ENCODE measurements at regions not wholly inside any gene's neighbourhood (a gene's known extent, or its start where the extent isn't known, plus 50 kb on each side); places are given as distances from the start of the nearest gene placed in this dataset.
"Not testable (repeated sequence)": the region's sequence is repeated elsewhere in the genome, so short reads cannot be mapped to it uniquely, and the experiment has no call there.

DNA sequence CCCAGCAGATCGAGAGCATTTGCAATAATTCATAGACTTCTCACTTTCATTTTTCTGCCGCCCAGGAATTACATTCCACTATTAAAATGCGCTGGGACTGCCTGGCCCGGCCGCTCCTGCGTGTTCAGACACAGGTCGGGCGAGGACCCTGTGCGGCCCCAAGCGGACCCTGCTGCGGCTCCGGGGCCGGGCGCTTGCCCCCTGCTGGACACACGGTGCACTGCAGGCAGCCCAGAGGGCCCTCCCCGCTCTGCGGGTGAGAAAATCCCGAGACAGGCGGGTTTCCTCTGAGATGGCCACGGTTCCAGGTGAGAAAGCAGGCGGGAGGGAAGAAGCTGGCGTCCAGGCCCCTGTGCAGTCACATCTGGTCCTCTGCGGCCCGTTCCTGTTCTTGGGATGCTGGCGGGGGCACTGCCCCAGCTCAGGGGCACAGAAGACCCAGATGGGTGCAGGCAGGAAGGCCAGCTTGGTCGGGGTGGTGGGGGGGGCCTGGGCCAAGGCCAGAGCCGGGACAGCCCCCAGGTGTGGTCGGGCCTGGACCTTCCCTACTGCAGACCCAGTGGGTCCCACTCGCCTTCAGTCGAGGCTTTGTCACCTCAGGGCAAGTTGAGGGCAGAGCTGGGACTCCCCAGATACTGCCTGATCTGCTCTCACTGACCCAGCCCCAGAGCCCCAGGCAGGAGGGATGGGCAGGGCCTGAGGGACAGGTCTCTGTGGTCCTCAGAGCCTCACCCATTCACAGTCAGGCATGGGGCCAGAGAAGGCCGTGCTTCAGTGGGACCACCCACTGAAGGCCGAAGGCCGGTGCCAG lies 135.1 kb downstream of the FAM53A start:
- TF ChIP-seq, protein P1, sequence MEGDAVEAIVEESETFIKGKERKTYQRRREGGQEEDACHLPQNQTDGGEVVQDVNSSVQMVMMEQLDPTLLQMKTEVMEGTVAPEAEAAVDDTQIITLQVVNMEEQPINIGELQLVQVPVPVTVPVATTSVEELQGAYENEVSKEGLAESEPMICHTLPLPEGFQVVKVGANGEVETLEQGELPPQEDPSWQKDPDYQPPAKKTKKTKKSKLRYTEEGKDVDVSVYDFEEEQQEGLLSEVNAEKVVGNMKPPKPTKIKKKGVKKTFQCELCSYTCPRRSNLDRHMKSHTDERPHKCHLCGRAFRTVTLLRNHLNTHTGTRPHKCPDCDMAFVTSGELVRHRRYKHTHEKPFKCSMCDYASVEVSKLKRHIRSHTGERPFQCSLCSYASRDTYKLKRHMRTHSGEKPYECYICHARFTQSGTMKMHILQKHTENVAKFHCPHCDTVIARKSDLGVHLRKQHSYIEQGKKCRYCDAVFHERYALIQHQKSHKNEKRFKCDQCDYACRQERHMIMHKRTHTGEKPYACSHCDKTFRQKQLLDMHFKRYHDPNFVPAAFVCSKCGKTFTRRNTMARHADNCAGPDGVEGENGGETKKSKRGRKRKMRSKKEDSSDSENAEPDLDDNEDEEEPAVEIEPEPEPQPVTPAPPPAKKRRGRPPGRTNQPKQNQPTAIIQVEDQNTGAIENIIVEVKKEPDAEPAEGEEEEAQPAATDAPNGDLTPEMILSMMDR (IDR thresholded peaks at IDR 0.05; ENCODE audit: insufficient read depth, missing control alignments), result peak; percentile 54
- DNase-seq (ENCODE audit: insufficient read length, low spot score), result peak; percentile 65
- not testable (repeated sequence) for FAIRE-seq

DNA sequence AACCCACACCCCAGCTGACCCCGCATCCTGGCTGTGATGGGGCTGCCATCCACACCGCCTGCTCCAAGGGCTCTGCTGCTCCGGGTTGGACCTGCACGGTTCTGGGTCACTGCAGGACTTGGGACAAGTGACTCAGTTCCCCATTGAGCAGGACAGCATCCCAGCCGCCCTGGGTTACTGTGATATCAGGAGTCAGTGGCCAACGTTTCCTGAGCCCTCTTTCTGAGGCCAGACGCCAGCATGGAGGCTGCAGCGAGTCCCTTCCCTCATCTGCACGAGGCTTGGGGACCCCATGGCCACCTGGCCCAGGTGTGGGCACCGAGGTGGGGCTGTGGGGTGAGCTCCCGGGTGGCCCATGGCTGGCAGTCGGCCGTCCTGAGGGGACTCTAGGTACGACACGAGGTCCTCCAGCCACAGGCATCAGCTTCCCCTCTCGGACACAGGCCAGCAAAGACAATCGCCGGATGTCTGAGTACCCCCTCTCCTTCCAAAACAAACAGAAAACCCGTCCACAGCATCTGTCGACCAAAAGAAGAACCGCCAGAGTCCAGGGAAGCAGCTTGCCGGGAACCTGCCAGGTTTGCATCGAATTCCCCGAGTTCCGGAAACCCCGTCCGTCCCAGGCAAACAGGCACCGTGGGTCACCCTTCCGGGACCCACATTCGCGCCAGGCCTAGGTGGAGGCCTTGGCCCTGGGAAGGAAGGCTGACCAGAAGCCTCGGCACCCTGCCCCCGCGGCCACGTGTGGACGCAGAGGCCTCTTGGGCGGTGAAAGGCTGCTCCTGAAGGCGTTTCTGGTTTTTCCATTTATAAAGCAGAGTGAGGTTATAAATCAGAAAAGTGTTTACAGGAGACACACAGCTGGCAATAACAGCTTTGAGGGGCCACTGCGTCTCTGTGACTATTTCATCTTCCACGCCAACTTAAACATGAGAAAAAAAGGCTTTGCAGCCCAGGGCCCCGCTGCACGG lies 136.0 kb downstream of the FAM53A start:
- FAIRE-seq (no peak), DNase-seq (ENCODE audit: insufficient read length, low spot score) (no peak)
- TF ChIP-seq, protein P1 (IDR thresholded peaks at IDR 0.05; ENCODE audit: insufficient read depth, missing control alignments), result no peak

DNA sequence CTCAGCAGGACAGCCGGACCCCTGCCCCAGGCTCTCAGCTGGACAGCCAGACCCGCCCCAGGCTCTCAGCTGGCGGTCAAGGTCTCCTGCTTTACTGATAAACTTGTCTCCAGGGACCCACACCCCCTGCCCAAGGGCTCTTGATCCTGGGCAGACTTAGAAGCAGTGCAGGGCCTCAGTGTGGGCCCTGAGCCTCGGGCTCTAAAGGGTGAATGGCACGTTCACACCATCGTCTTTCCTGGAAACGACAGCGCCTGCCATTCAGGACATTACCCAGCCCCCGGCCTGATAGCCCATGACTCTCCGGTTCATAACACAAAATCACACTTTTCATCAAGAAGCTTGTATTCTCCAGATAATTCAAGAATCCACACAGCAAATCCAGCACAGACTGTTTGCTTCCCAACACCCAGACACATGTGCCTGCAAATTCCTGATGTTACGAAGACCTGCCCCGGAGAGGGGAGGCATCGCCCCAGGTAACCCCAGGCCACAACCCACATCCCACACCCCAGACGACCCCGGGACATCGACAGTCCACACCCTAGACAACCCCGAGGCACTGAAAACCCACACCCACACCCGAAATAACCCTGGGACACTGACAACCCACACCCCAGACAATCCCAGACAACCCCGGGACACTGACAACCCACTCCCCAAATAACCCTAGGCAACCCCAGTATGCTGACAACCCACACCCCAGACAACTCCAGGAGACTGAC lies 136.8 kb downstream of the FAM53A start:
- TF ChIP-seq, protein P1 (IDR thresholded peaks at IDR 0.05; ENCODE audit: insufficient read depth, missing control alignments), result no peak
- no peak for DNase-seq (ENCODE audit: insufficient read length, low spot score)
- no peak for FAIRE-seq

DNA sequence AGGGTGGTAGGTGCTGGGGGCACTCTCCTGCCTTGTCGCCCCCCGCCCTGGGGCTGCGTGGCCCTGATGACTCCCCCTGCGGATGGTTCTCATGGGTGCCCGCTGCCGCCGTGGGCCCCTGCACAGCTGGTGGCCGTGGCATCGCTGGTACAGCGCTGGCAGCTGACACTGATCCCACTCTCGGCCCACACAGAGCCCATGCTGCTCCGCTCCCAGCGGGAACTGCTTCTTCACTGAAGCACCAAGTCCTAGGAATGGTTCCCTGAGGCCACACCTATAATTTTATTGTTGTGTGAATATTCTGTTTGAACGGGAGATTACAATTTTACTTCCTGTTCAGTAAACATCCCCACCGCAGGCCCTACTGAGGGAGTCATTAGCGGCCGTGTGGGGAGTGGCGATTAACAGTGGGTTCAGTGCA lies 138.6 kb upstream of the NKX1-1 start:
- TF ChIP-seq, protein P1 (IDR thresholded peaks at IDR 0.05; ENCODE audit: insufficient read depth, missing control alignments), result no peak
- FAIRE-seq (no peak), DNase-seq (ENCODE audit: insufficient read length, low spot score) (no peak)

DNA sequence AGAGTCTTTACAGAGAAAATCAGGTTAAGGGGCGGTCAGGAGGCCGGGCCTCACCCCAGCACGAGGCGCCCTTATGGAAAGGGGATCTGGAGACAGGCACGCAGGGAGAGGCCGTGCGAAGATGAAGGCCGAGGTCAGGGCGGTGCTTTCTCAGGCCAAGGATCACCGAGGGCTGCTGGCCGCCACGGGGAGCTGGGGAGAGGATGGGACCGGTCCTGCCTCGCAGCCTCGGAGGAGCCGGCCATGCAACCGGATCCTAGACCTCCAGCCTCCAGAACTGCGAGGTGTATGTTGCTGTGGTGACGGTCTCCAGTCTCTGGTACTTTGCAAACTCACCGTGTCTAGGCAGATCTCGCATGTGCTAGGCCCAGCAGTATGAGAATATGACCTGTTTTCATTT lies 138.2 kb upstream of the NKX1-1 start:
- FAIRE-seq, result not testable (repeated sequence)

DNA sequence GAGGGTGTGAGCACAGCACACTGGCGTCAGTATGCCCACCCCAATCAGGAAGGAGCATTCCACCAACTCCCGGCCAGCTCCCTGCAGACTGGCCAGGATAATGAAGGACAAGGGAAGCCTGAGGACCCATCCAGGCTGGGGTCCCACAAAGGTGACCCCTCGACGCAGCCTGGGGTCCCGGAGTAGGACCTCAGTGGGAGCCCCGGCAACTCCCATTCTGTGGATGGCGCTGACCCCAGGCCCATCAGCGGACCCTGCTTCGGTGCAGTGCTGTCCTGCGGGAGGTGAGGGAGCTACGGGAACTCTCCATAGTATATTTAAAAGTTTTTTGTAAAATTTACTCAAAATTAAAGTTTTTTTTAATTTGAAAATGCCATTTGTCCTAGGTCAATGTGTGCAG lies 137.7 kb upstream of the NKX1-1 start:
- TF ChIP-seq, protein P1 (IDR thresholded peaks at IDR 0.05; ENCODE audit: insufficient read depth, missing control alignments), result no peak
- FAIRE-seq (no peak), DNase-seq (ENCODE audit: insufficient read length, low spot score) (no peak)

More for the DNA sequence above, 138.2 kb upstream of the NKX1-1 start:
- DNase-seq (ENCODE audit: insufficient read length, low spot score), result not testable (repeated sequence)

DNA sequence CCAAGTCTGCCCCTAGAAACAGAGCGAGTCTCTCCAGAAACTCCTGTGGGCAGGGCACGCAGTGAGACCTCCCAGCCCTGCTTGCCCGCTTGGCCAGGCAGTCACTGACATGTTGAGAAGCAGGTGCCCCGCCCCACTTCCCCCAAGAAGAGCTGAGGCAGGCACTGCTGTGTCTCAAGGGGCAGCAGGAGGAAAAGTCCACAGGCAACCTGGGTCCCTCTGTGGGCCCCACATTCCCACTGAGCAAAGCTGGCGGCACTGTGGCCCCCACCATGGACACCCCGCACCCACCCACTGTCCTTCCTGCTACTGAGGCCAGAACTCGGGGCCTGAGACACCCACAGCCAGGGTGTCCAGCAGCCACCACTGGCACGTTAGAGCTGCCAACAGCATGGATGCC lies 137.3 kb upstream of the NKX1-1 start:
- FAIRE-seq, result no peak
- DNase-seq (ENCODE audit: insufficient read length, low spot score), result no peak
- TF ChIP-seq, protein P1 (IDR thresholded peaks at IDR 0.05; ENCODE audit: insufficient read depth, missing control alignments), result no peak

Data from D721Med (cell line).